Gastroesophageal sphincter (tissue), 3 donors: ENCODE measurements at regions not wholly inside any gene's neighbourhood (a gene's known extent, or its start where the extent isn't known, plus 50 kb on each side); places are given as distances from the start of the nearest gene placed in this dataset.

Experiments used
- CTCF ChIP-seq, 4 experiments: fragments of 200-600 bp in 2 of 4; fragments of 450-650 bp in 2 of 4; sonication (generic) in 1 of 4; IDR thresholded peaks; one replicate each; pipeline ENCODE4 v1.5.1; 2017 to 2019; ENCODE audit warnings: antibody characterized with exemption in 4 of 4, mild to moderate bottlenecking in 2 of 4, moderate library complexity in 2 of 4
- POLR2A ChIP-seq, 2 donors: fragments of 450-650 bp; IDR thresholded peaks; one replicate each; pipeline ENCODE4 v1.6.1; 2017; ENCODE audit warnings: antibody characterized with exemption in 2 of 2, mild to moderate bottlenecking in 2 of 2, moderate library complexity in 1 of 2
- POLR2AphosphoS5 ChIP-seq: sonication (generic); formaldehyde crosslinking; IDR thresholded peaks from one replicate; pipeline ENCODE4 v1.6.1; 2017; ENCODE audit warnings: antibody characterized with exemption

- TF ChIP-seq CTCF (IDR thresholded peaks at IDR 0.05) (no peak), POLR2AphosphoS5 (no peak), POLR2A (IDR thresholded peaks at IDR 0.05) (no peak)
These were observed 72.0 kb upstream of the USP29 start for GRCh38 chr19:57047743-57048142.
